ENCODE measurements at regions not wholly inside any gene's neighbourhood (a gene's known extent, or its start where the extent isn't known, plus 50 kb on each side); places are given as distances from the start of the nearest gene placed in this dataset.
"Not testable (repeated sequence)": the region's sequence is repeated elsewhere in the genome, so short reads cannot be mapped to it uniquely, and the experiment has no call there.

- FAIRE-seq: no peak
- no peak for DNase-seq (ENCODE audit: extremely low spot score, insufficient read length, low read depth)
Observed at GRCh38 chr1:8232036-8232757, 85.7 kb upstream of the SLC45A1 start.

- FAIRE-seq (no peak), DNase-seq (ENCODE audit: extremely low spot score, insufficient read length, low read depth) (no peak)
Observed at GRCh38 chr1:8230292-8230621, 87.7 kb upstream of the SLC45A1 start.

GRCh38 chr1:8228253-8228652, 89.7 kb upstream of the SLC45A1 start:
- no peak for DNase-seq (ENCODE audit: extremely low spot score, insufficient read length, low read depth)
- no peak for FAIRE-seq

GRCh38 chr1:8227674-8228073, 90.2 kb upstream of the SLC45A1 start:
- DNase-seq (ENCODE audit: extremely low spot score, insufficient read length, low read depth); FAIRE-seq: not testable (repeated sequence)

- no peak for FAIRE-seq
- DNase-seq (ENCODE audit: extremely low spot score, insufficient read length, low read depth): no peak
Observed at GRCh38 chr1:8226747-8227146, 91.2 kb upstream of the SLC45A1 start.

GRCh38 chr1:8226024-8226423, 91.9 kb upstream of the SLC45A1 start:
- not testable (repeated sequence) for FAIRE-seq; DNase-seq (ENCODE audit: extremely low spot score, insufficient read length, low read depth)

- FAIRE-seq (no peak), DNase-seq (ENCODE audit: extremely low spot score, insufficient read length, low read depth) (no peak)
Observed at GRCh38 chr1:8223526-8223925, 94.4 kb upstream of the SLC45A1 start.

- DNase-seq (ENCODE audit: extremely low spot score, insufficient read length, low read depth): no peak
- no peak for FAIRE-seq
Observed at GRCh38 chr1:8222789-8223188, 95.1 kb upstream of the SLC45A1 start.

GRCh38 chr1:8219530-8219929, 98.4 kb upstream of the SLC45A1 start:
- FAIRE-seq: no peak
- no peak for DNase-seq (ENCODE audit: extremely low spot score, insufficient read length, low read depth)

GRCh38 chr1:8218351-8219092, 99.4 kb upstream of the SLC45A1 start:
- FAIRE-seq (no peak), DNase-seq (ENCODE audit: extremely low spot score, insufficient read length, low read depth) (no peak)

GRCh38 chr1:8217809-8218208, 100.1 kb upstream of the SLC45A1 start:
- no peak for FAIRE-seq
- no peak for DNase-seq (ENCODE audit: extremely low spot score, insufficient read length, low read depth)

- DNase-seq (ENCODE audit: extremely low spot score, insufficient read length, low read depth) (no peak), FAIRE-seq (no peak)
Observed at GRCh38 chr1:8217011-8217711, 100.8 kb upstream of the SLC45A1 start.

- FAIRE-seq (no peak), DNase-seq (ENCODE audit: extremely low spot score, insufficient read length, low read depth) (no peak)
Observed at GRCh38 chr1:8216005-8216404, 101.9 kb upstream of the SLC45A1 start.

GRCh38 chr1:8214501-8215173, 103.3 kb upstream of the SLC45A1 start:
- DNase-seq (ENCODE audit: extremely low spot score, insufficient read length, low read depth) (no peak), FAIRE-seq (no peak)

- no peak for FAIRE-seq
- DNase-seq (ENCODE audit: extremely low spot score, insufficient read length, low read depth): no peak
Observed at GRCh38 chr1:8213676-8214075, 104.2 kb upstream of the SLC45A1 start.

- FAIRE-seq: no peak
- no peak for DNase-seq (ENCODE audit: extremely low spot score, insufficient read length, low read depth)
Observed at GRCh38 chr1:8213136-8213535, 104.8 kb upstream of the SLC45A1 start.

GRCh38 chr1:8212580-8213031, 105.3 kb upstream of the SLC45A1 start:
- FAIRE-seq (no peak), DNase-seq (ENCODE audit: extremely low spot score, insufficient read length, low read depth) (no peak)

GRCh38 chr1:8211883-8212579, 105.9 kb upstream of the SLC45A1 start:
- no peak for FAIRE-seq
- no peak for DNase-seq (ENCODE audit: extremely low spot score, insufficient read length, low read depth)

GRCh38 chr1:8211251-8211882, 106.5 kb upstream of the SLC45A1 start:
- FAIRE-seq: no peak
- no peak for DNase-seq (ENCODE audit: extremely low spot score, insufficient read length, low read depth)

Data from GM18507 (cell line).